HepG2 (cell line): ENCODE measurements at regions not wholly inside any gene's neighbourhood (a gene's known extent, or its start where the extent isn't known, plus 50 kb on each side); places are given as distances from the start of the nearest gene placed in this dataset.

Source experiments
- CBX1 ChIP-seq: IDR thresholded peaks from one replicate; pipeline ENCODE4 v1.6.1; 2016; ENCODE audit warnings: antibody characterized with exemption, low read depth
- E2F5 ChIP-seq: sonication (generic); formaldehyde crosslinking; conservative IDR thresholded peaks from 2 replicates; pipeline ENCODE4 v1.4.0; 2020; ENCODE audit warnings: missing genetic modification reagents
- MAX ChIP-seq: IDR thresholded peaks from 2 replicates; pipeline ENCODE4 v1.6.1; 2012; ENCODE audit warnings: inconsistent platforms
- ZBTB1 ChIP-seq: sonication (generic); formaldehyde crosslinking; IDR thresholded peaks from 2 replicates; pipeline ENCODE4 v1.4.0; 2020; ENCODE audit warnings: missing genetic modification reagents, borderline replicate concordance
- ZNF33A ChIP-seq: sonication (generic); formaldehyde crosslinking; IDR thresholded peaks from 2 replicates; pipeline ENCODE4 v1.5.1; 2020; ENCODE audit warnings: missing genetic modification reagents, mild to moderate bottlenecking, moderate library complexity, borderline replicate concordance
- ZSCAN20 ChIP-seq: sonication (generic); formaldehyde crosslinking; IDR thresholded peaks from 2 replicates; pipeline ENCODE4 v1.4.0; 2020; ENCODE audit warnings: missing genetic modification reagents, mild to moderate bottlenecking, borderline replicate concordance
- TF ChIP-seq, protein P1 (sequence below): sonication (generic); formaldehyde crosslinking; IDR thresholded peaks from 2 replicates; pipeline ENCODE4 v1.5.0; 2020; ENCODE audit warnings: mild to moderate bottlenecking, missing genetic modification reagents, moderate library complexity

- TF ChIP-seq CBX1 (no peak), ZNF33A (CRISPR knock-in tag) (no peak), MAX (no peak), ZSCAN20 (CRISPR knock-in tag) (no peak), ZBTB1 (CRISPR knock-in tag) (no peak), E2F5 (CRISPR knock-in tag) (no peak)
- TF ChIP-seq, protein P1, sequence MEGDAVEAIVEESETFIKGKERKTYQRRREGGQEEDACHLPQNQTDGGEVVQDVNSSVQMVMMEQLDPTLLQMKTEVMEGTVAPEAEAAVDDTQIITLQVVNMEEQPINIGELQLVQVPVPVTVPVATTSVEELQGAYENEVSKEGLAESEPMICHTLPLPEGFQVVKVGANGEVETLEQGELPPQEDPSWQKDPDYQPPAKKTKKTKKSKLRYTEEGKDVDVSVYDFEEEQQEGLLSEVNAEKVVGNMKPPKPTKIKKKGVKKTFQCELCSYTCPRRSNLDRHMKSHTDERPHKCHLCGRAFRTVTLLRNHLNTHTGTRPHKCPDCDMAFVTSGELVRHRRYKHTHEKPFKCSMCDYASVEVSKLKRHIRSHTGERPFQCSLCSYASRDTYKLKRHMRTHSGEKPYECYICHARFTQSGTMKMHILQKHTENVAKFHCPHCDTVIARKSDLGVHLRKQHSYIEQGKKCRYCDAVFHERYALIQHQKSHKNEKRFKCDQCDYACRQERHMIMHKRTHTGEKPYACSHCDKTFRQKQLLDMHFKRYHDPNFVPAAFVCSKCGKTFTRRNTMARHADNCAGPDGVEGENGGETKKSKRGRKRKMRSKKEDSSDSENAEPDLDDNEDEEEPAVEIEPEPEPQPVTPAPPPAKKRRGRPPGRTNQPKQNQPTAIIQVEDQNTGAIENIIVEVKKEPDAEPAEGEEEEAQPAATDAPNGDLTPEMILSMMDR: no peak
Observed at GRCh38 chr13:80177327-80177726, 163.6 kb downstream of the SPRY2 start.
